OCI-LY1 (cell line): ENCODE measurements at regions not wholly inside any gene's neighbourhood (a gene's known extent, or its start where the extent isn't known, plus 50 kb on each side); places are given as distances from the start of the nearest gene placed in this dataset.

ENCODE experiments used
- EZH2 ChIP-seq: fragments of 200-600 bp; sonication (generic), shearing (Covaris generic); IDR thresholded peaks from 2 replicates; pipeline ENCODE4 v1.8.0; 2017; ENCODE audit warnings: borderline replicate concordance, mixed run types, mild to moderate bottlenecking, antibody characterized with exemption, low read length, moderate library complexity, mixed read lengths
- TF ChIP-seq, protein P1 (sequence below): fragments of 200-600 bp; sonication (generic), shearing (Covaris generic); IDR thresholded peaks from 2 replicates; pipeline ENCODE4 v1.5.1; 2017; ENCODE audit warnings: mild to moderate bottlenecking, antibody characterized with exemption, low read length, moderate library complexity, mixed read lengths

DNA sequence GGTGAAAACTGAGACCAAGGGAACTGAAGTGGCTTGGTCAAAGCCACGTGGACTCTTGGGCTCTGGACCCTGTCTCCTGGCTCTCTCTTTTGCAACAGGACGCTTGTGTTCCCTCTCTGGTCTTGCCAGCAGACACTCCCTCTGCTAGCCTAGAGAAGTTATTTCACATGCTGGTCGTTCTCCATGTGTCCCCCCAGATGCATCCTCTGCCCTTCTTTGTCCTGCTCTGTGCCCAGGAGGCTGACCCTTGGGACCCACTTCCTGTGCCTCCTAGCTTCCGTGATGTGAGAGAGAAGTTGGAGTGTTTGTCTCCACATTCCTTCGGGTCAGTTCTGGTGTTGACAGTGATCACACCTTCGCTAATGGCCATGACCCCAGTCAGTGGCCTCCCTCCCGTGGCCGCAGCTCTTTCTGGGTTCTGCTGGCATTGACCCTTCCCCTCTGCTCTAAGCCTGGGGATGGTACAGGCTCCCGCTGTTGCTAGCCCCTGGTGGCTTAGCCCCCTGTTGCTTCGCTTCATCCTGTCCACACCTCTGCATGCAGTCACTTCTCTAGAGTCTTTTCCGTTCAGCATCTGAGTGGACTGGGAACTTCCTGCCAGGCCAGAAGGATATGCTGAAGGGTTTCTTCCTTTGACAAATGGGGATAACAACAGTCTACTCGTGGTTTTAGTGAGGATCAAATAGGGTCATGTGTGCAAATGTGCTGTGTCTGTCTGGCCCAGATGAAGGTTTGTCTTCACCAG lies 70.1 kb upstream of the BMP2 start:
- TF ChIP-seq, protein P1, sequence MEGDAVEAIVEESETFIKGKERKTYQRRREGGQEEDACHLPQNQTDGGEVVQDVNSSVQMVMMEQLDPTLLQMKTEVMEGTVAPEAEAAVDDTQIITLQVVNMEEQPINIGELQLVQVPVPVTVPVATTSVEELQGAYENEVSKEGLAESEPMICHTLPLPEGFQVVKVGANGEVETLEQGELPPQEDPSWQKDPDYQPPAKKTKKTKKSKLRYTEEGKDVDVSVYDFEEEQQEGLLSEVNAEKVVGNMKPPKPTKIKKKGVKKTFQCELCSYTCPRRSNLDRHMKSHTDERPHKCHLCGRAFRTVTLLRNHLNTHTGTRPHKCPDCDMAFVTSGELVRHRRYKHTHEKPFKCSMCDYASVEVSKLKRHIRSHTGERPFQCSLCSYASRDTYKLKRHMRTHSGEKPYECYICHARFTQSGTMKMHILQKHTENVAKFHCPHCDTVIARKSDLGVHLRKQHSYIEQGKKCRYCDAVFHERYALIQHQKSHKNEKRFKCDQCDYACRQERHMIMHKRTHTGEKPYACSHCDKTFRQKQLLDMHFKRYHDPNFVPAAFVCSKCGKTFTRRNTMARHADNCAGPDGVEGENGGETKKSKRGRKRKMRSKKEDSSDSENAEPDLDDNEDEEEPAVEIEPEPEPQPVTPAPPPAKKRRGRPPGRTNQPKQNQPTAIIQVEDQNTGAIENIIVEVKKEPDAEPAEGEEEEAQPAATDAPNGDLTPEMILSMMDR, result no peak
- no peak for TF ChIP-seq EZH2
